Breast epithelium (tissue), 3 donors: ENCODE measurements at regions not wholly inside any gene's neighbourhood (a gene's known extent, or its start where the extent isn't known, plus 50 kb on each side); places are given as distances from the start of the nearest gene placed in this dataset.

ENCODE experiments used
- POLR2A ChIP-seq: fragments of 450-650 bp; IDR thresholded peaks from one replicate; pipeline ENCODE4 v1.6.1; 2016; ENCODE audit warnings: antibody characterized with exemption, mild to moderate bottlenecking, moderate library complexity
- POLR2AphosphoS5 ChIP-seq, 3 donors: sonication (generic); formaldehyde crosslinking; IDR thresholded peaks; one replicate each; pipeline ENCODE4 v1.6.1; 2017; ENCODE audit warnings: antibody characterized with exemption in 3 of 3
- TF ChIP-seq, protein P1 (sequence below), 3 donors: fragments of 450-650 bp; IDR thresholded peaks; one replicate each; pipeline ENCODE4 v1.5.1; 2016 to 2017; ENCODE audit warnings: antibody characterized with exemption in 3 of 3, mild to moderate bottlenecking in 3 of 3, moderate library complexity in 3 of 3

DNA sequence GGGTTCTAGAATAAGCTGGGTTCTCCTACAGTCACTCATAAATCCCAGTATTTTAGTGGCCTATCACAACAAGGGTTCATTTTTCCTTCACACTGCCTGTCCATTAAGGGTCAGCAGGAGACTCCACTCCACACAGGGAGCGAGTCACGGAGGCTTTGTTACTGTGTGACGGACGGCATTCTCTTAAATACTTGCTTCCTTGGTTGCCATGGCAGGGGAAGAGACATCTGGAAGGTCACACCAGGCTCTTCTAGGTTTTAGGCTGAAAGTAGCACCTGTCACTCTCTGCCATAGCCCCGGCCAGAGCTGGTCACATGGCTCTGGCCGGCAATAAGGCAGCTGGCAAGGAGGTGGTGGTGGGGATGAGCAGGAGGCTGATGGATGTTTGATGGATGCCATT lies 89.4 kb upstream of the ANKRD34C start:
- TF ChIP-seq, protein P1, sequence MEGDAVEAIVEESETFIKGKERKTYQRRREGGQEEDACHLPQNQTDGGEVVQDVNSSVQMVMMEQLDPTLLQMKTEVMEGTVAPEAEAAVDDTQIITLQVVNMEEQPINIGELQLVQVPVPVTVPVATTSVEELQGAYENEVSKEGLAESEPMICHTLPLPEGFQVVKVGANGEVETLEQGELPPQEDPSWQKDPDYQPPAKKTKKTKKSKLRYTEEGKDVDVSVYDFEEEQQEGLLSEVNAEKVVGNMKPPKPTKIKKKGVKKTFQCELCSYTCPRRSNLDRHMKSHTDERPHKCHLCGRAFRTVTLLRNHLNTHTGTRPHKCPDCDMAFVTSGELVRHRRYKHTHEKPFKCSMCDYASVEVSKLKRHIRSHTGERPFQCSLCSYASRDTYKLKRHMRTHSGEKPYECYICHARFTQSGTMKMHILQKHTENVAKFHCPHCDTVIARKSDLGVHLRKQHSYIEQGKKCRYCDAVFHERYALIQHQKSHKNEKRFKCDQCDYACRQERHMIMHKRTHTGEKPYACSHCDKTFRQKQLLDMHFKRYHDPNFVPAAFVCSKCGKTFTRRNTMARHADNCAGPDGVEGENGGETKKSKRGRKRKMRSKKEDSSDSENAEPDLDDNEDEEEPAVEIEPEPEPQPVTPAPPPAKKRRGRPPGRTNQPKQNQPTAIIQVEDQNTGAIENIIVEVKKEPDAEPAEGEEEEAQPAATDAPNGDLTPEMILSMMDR (IDR thresholded peaks at IDR 0.05), result no peak
- no peak for TF ChIP-seq POLR2AphosphoS5 (IDR thresholded peaks at IDR 0.05)
- TF ChIP-seq POLR2A, result no peak
